Stimulated activated CD4-positive, alpha-beta T cell treated with anti-CD3 and anti-CD28 coated beads, Interleukin-4, amount 100 ng/mL, for 48 hours (primary cell): ENCODE measurements at regions not wholly inside any gene's neighbourhood (a gene's known extent, or its start where the extent isn't known, plus 50 kb on each side); places are given as distances from the start of the nearest gene placed in this dataset.

Experiments used
- DNase-seq, 2 donors: peaks; one replicate each; pipeline ENCODE4 v3.0.0-alpha.2; 2020; ENCODE audit warnings: low read depth in 2 of 2

DNA sequence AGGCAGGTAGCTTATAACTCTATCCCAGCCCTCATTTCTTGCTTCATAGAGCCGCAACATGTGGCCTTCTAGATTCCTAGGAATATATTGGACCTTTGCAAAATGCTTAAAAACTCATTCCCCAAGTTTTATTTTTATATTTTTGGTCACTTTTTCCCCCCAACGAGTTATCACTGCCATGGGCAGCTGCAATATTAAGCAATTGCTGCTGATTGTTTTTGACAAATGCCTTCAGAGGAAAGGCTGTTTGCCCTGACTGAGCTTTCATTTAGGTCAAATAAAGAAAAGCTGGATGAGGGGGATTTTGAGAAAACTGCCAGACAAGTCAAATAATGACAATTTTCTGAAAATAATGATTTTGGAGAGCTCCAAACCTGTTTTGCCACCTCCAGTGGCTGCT lies 976.9 kb upstream of the MBL2 start:
- DNase-seq = no peak

DNA sequence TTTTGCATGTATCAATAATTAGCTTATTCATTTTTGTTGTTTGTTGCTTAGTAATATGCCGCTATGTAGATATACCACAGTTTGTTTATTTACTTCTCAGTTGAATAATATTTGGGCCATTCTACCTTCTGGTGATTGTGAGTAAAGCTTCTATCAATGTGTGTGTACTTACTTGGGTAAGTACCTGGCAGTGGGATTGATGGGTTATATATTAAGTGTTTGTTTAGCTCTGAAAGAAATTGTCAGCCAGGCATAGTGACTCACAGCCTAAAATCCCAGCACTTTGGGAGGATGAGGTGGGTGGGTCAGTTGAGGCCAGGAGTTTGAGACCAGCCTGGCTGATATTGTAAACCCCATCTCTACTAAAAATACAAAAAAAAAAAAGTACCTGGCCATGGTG lies 975.7 kb upstream of the MBL2 start:
- no peak for DNase-seq

DNA sequence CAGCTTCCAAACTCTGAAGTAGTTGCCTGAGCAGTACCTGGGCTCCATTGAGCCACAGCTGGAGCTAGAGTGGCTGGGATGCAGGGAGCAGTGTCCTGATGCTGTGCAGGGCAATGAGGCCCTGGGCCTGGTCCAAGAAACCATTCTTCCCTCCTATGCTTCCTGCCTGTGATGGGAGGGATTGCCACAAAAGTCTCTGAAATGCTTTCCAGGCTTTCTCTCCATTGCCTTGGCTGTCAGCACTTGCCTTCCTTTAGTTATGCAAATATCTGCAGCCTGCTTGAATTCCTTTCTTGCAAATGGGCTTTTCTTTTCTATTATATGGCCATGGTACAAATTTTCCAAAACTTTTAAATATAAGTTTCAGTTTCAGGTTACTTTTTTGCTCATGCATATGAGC lies 972.2 kb upstream of the MBL2 start:
- DNase-seq = no peak

DNA sequence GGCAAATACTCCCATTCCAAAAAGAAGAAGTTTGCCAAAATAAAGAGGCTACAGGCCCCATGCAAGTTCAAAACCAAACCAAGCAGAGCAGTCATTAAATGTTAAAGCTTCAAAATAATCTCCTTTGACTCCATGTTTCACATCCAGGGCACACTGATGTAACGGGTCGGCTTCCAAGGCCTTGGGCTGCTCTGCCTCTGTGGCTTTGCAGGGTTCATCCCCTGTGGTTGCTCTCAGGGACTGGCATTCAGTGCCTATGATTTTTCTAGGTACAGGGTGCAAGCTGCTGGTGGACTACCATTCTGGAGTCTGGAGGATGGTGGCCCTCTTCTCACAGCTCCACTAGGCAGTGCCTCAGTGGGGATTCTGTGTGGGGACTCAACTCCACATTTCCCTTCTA lies 971.6 kb upstream of the MBL2 start:
- DNase-seq = no peak

DNA sequence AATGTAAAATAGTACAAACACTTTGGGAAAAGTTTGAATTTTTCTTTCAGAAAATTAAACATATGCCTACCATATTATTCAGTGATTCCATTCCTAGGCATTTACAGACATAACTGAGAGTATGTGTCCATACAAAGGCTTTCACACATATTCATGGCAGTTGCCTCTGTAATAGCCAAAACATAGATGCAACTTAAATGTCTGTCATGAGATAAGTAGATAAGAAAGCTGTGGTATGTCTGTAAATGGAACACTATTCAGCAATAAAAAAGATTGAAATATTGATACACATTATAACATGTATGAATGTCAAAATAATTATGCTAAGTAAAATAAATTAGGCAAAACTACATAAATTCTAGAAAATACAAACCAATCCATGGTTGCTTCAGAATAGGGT lies 964.5 kb upstream of the MBL2 start:
- DNase-seq = no peak

DNA sequence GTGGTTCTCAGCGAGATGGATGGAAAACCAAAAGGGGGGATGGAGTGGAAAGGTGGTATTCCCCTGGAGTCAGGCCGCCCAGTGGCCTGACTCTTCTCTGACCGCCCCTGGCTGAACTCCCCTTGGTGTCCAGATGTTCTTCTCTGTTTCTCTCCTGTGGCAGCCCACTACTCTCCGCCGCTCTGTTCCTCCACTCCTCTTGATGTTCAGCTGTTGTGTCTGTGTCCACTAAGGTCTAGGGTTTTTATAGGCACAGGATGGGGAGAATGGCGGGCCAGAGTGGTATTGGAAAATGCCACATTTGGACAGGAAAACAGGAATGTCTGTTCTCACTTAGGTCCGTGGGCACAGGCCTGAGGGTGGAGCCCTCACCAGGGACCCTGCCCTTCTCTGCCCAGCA lies 954.3 kb upstream of the MBL2 start:
- no peak for DNase-seq

DNA sequence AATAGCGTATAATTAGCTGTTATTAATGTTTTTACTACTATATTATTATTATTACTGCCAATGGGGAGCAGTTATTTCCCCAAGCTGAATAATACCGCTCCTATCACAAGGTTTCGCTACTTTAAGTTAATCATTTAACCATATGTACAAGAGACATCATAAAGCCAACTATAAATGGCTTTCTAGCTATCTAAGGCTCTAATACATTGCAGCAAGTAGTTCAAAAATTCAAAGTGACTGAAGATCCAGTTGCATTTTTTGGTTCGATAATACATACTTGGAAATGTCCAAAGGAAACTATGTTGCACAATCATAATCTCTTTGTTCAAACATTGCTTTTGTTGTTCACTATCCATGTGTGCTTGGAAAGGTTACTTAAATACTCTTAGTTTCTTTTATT lies 952.0 kb upstream of the MBL2 start:
- no peak for DNase-seq

DNA sequence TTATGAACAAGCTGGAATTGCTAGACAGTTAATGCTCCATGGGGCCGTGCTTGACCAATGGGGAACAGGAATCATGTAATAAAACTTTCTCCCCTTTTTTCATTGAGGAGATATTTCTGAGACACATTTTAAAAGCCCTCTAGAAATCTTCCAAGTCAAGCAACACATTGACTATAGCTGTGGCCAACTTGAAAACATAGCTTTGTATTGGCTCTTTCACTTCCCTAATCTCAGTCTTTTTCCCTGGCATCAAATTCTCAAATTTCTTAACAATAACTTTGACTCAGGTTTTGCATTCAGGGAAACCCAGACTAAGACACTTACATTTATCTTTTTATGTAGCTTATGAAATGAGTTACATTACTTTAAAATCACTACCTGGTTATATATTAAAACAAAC lies 947.1 kb upstream of the MBL2 start:
- no peak for DNase-seq

DNA sequence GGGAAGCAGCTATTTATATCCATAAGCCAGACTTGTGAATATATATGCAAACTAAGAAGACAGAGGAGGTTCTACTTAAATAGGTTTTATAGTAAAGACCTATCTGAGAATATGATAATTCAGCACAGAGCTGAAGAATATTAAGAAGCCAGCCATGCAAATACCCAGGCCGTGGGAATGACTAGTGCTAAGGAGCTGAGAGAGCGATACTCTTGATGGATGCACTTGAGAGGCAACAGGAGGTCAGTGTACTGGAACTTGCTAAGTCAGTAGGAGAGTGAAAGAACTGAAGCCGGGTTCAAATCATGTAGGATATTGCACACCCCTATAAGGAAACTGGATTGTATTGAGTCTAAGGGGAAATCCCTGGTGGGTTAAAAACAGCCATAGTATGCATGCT lies 943.6 kb upstream of the MBL2 start:
- DNase-seq = no peak

DNA sequence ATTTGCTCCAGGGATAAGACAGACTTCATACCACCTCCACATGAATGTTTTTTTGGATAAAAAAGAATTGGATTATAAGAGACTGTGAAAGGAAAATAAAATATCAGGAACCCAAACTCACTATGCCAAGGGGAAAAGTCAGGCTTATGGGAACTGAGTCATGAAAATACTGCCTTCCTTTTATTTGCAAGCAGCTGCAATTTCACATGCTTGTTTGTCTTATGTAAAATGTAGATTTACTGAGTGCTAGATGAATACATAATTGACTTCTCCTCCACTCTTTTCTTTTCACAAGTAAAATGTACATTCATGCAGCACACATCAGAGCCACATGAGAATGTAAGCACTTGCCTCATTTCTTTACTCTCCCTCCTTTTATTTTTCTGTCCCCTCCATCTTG lies 940.8 kb upstream of the MBL2 start:
- no peak for DNase-seq

DNA sequence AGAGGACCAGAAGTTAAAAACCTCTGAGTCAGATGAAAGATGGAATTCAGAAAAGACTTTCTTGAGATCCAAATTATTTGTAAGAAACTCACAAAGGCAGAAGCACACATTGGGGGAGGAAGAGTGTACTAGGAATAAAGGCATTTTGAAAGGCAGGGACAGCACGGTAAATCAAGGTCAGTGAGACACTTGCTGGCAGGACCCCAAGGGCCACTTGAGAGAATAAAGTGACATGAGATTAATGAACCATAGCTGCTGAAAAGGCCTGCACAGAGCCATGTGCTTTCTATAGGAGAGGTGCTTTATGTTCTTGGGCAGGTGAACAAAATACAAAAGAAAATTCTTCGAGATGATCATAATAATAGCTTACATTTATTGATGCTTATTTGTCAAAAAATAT lies 929.9 kb upstream of the MBL2 start:
- no peak for DNase-seq

DNA sequence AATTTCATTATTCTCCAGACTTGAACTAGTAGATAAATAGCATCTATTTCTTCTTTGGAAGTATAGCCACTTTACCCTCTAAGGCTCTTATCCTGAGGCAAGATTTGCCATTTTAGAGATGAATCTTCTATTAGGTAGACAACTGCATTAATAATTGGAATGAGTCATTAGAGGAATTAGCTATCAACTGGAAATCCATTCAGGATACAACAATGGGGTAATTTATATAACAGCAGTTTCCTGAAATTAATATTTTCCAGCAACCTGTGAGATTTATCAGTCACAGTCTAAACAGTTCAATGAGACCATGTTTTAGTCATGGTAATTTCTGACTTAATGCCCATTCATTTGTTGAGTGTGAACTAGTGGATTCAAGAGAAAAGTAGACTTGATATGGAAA lies 928.6 kb upstream of the MBL2 start:
- DNase-seq = no peak

DNA sequence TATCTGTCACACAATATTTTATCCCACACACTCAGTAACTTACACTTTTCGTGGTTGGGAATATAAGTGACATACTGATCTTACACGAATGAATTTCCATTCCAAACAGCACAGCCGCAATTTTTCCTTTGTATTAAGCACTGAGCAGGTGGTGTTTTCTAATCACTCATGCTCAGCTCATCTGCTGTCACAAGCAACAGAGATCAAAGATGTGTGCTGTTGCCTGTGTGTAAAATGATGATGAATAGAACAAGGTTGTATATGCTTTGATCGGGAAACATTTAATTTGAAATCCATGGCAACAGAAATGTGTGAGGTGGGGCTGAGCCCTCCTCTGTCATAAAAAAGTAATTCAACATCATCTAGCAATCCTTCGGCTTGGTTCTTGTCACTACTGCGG lies 927.7 kb upstream of the MBL2 start:
- no peak for DNase-seq

DNA sequence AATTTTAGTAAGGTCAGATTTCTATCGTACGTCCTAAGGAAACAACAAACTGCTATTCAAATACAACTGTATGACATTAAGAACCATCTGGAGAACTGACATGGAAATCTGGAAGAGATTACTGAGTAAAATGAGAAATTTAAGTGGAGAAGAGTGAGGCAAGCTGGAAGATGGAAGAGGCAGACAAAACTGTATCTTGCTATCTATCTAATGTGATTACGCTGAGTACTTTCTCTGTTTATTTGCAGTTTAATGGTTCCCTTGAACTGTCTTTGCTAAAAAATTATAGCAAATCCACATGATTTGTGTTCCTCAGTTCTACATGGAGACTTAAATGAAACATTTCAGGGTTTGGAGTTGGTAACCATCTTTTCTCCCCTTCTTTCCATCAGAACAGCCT lies 927.1 kb upstream of the MBL2 start:
- no peak for DNase-seq

DNA sequence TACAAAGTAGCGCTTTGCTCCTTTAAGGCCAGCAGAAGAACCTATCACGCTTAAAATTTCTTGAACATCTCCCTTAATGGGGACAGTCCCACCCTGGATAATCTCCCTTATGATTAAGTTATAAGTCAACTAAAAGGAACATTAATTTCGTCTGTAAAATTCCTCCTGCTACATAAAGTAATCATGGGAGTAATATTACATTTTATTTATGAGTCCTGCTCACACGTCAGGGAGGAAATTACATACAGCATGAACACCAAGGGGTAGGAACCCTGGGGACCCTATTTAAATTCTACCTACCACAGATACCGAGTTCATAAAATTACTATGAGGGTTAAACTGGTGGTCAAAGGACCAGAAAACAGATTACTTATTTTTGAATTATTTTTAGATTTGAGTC lies 926.6 kb upstream of the MBL2 start:
- DNase-seq = no peak

DNA sequence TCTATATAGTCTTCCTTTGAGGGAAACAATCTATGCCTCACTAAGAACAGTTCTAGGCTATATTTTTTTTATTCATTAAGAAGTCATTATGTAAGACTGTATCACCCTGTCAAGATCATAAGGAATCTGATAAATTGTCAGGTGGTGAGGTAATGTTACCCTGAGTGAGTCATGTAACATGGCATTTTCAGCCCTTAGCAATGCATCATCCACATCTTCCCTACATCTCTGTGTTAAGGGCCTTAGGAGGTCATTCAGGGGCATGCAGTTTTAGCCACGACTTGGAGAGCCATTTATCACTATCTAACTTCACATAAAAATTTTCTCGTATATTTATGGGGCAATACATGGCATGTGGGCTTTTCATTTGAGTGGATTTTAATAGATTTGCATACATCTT lies 924.5 kb upstream of the MBL2 start:
- DNase-seq = no peak

DNA sequence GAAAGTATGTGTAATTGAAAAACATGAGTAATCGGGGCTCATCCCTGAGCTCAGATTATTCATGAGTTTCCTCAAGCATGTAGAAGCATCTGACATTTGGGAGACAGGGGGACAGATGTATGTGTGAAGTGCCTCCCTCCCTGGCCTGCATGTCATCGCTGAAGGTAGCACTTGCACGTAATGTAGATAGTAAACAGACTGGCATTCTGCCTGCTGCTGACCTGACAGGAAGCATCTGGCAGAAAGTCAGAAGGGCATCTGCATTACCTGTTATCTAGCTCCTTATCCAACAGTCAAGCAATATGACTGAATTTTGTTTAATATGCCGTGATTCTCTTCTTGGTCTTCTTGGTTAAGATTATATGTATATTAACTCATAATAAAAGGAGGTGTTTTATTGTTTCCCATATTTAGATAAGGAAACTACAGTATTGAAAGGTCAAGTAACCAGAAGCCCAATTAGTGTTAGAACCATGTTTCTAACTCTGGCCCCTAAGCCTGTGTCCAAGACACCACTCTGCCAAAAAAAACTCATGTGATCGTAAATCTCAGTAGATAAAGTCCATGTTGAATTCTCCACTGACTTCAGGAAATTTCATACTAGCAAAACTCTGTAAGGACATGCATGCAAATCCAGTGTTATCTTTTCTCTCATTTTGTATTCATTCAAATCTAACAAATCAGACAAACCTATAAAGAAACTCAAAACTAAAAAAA lies 918.1 kb upstream of the MBL2 start:
- no peak for DNase-seq

DNA sequence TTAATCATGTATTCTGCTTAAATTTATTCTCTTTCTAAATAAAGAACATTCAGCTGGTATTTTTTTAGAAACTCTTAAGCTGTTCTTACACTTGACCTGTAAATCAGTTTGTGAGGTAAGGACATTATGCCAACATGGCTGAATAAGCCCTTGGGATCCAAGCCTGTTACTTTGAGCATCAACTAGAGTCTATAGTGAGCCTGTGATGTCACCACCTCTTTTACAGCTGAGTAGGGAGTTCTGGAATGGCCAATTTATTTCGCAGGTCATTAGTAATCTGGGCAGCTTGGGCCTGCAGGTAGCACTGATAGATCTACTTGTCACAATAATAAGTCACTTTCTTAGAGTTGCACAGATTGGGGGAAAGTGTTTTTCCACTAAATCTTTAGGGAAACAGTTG lies 915.2 kb upstream of the MBL2 start:
- DNase-seq = no peak

DNA sequence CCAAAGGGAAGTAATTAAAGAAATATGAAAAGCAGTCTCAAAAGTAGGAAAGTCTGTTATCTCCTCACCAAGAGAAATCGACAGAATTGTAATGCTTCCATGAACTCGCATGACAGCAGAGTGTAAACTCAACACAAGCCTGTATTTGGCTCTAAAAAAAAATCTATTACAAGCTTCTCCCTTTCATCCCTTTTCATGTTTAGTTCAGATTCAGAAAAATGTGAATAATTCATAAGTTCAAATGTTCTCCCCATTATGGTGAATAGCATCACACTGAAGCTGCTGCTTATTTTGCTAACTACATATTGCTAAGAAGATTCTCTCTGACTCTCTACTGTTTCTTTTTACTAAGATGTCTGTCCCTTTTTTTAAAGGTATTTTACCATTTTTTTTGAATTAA lies 910.3 kb upstream of the MBL2 start:
- no peak for DNase-seq

DNA sequence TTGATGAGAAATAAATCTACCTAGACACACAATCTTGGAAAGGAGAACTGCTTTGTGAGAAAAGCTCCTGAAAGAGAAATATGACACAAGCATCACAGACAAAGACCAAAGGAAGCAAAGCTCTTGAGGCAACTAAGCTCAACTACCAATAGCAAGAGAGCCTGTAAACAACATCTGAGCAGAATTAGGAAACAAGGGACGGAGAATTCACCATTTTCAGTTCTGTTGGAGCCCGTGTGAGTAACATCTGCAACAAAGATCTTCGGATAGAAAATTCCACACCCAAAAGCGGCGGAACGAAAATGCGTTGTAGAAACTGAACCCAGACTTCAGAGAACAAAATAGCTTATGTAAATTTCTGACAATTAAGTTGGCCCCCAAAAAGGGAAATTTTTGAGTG lies 909.9 kb upstream of the MBL2 start:
- no peak for DNase-seq

DNA sequence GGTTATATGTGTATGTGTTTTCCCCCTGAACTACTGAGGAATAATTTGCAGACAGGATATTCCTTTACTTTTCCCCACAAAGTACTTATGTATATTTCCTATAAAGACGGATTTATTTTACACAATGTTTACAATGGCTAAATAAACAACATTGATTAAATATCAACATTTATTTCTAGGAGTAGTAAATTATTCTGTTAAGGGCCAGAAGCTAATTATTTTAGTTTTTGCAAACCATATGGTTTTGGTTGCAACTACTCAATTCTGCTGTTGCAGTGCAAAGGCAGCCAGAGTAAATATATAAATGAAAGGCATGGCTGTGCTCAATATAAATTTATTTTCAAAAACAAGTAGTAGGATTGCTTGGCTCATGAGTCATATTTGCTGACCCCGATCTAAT lies 907.1 kb upstream of the MBL2 start:
- no peak for DNase-seq

DNA sequence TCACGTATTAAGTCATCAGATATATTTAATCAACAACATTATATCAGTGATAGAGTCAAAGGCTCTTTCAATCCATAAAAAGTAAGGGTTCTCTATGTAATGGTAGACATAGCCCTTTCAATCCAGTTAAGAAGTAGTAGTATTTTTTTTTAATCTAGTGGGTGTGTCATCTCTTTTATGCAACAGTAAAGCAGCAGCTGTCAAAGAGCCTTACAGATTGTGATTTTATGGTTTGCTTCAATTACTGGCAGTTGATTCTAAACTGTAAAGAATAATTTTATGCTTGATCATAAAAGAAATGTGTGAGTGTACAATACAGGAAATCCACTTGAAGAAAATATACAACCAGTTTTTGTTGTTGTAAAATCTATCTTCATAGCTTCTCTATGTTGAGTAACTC lies 902.6 kb upstream of the MBL2 start:
- no peak for DNase-seq

DNA sequence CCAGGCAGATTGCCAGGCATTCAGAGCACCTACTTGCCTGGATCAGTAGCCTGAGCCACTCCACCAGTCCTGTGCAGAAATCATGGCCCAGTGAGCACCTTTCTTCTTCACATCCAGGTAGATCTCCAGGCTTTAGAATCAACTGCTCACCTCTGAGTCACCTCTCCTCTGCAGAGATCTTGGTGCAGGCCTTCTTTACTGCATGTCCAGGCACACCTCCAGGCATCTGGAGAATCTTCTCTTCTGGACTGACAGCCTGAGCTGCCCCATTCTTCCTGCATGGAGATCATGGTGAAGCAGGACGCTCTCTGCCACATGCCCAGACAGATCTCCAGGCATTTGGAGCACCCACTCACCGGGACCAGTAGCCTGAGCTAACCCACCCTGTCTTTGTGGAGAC lies 894.5 kb upstream of the MBL2 start:
- no peak for DNase-seq

DNA sequence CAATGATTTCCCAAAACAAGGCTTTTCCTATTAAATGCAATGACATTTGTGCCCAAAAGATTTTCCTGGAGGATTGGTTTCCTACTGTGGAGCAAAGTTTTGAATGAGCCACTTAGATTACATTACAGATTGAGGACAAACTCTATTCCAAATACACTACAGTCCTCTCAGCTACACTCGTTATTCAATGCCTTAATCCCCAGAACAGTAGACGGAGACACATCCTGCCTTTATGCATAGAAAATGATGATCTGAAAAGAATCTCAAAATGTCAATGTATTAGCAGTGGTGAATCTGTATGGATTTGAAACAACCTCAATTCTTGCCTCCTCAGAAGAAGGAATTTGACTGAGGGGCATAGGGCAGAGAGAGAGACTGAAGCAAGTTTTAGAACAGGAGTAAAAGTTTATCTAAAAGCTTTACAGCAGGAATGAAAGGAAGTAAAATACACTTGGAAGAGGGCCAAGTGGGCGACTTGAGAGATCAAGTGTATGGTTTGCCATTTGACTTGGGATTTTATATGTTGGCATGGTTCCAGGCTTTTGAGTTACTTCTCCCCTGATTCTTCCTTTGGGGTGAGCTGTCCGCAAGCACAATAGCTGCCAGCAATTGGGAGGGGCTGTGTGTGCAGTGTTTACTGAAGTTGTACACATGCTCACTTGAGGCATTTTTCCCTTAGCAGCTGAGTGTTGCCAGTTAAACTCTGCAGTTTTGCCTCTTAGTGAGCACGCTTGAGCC lies 891.9 kb upstream of the MBL2 start:
- no peak for DNase-seq
